HG02938 (cell line): ENCODE measurements at regions not wholly inside any gene's neighbourhood (a gene's known extent, or its start where the extent isn't known, plus 50 kb on each side); places are given as distances from the start of the nearest gene placed in this dataset.
A peak's percentile ranks its signal among the peaks of the same experiment; 100 is the strongest.
"Not testable (repeated sequence)": the region's sequence is repeated elsewhere in the genome, so short reads cannot be mapped to it uniquely, and the experiment has no call there.

ENCODE experiments used
- ATAC-seq: cut with Tn5 transposase; IDR thresholded peaks from one replicate; pipeline ENCODE4 v1.9.1; 2021; ENCODE audit warnings: mild to moderate bottlenecking, moderate library complexity; ENCODE audit not compliant: unreplicated experiment

GRCh38 chr10:80855348-80855971, 317.8 kb downstream of the SH2D4B start:
- ATAC-seq: peak; percentile 66

- ATAC-seq: no peak
Observed at GRCh38 chr10:80856186-80856585, 318.5 kb downstream of the SH2D4B start.

- not testable (repeated sequence) for ATAC-seq
Observed at GRCh38 chr10:80859279-80859678, 321.6 kb downstream of the SH2D4B start.

GRCh38 chr10:80860719-80861118, 323.0 kb downstream of the SH2D4B start:
- ATAC-seq: no peak

GRCh38 chr10:80861882-80862281, 324.2 kb downstream of the SH2D4B start:
- no peak for ATAC-seq

- ATAC-seq: peak; percentile 88
Observed at GRCh38 chr10:80870282-80870681, 332.6 kb downstream of the SH2D4B start.

GRCh38 chr10:80871083-80871482, 333.4 kb downstream of the SH2D4B start:
- peak; percentile 72 for ATAC-seq

- no peak for ATAC-seq
Observed at GRCh38 chr10:80878330-80878729, 340.6 kb downstream of the SH2D4B start.

- ATAC-seq: no peak
Observed at GRCh38 chr10:80890146-80890545, 352.4 kb downstream of the SH2D4B start.

- ATAC-seq: no peak
Observed at GRCh38 chr10:80893256-80893655, 355.6 kb downstream of the SH2D4B start.

- no peak for ATAC-seq
Observed at GRCh38 chr10:80894311-80894791, 356.6 kb downstream of the SH2D4B start.

GRCh38 chr10:80894797-80895467, 357.2 kb downstream of the SH2D4B start:
- ATAC-seq: no peak

GRCh38 chr10:80896076-80896475, 358.4 kb downstream of the SH2D4B start:
- no peak for ATAC-seq

GRCh38 chr10:80896959-80897358, 359.3 kb downstream of the SH2D4B start:
- no peak for ATAC-seq

GRCh38 chr10:80900661-80901060, 363.0 kb downstream of the SH2D4B start:
- ATAC-seq: no peak

- no peak for ATAC-seq
Observed at GRCh38 chr10:80908611-80909010, 370.9 kb downstream of the SH2D4B start.

- no peak for ATAC-seq
Observed at GRCh38 chr10:80909254-80909653, 371.6 kb downstream of the SH2D4B start.

- no peak for ATAC-seq
Observed at GRCh38 chr10:80917636-80918035, 379.9 kb downstream of the SH2D4B start.

GRCh38 chr10:80921032-80921431, 383.3 kb downstream of the SH2D4B start:
- no peak for ATAC-seq

- peak; percentile 58 for ATAC-seq
Observed at GRCh38 chr10:80924063-80924952, 386.6 kb downstream of the SH2D4B start.

- no peak for ATAC-seq
Observed at GRCh38 chr10:80927419-80928078, 389.8 kb downstream of the SH2D4B start.
